ENCODE measurements at regions not wholly inside any gene's neighbourhood (a gene's known extent, or its start where the extent isn't known, plus 50 kb on each side); places are given as distances from the start of the nearest gene placed in this dataset.

- intact Hi-C loops (cut with DNase I), result loop anchor here (10.0 kb wide), 1 partner anchor 130 kb away; the partner anchor contains the start of gene CHSY1
- ATAC-seq (ENCODE audit: poor library complexity), result no peak
Measured at GRCh38 chr15:101124731-101125451, 127.0 kb downstream of the CHSY1 start.

GRCh38 chr15:101123222-101123910, 128.5 kb downstream of the CHSY1 start:
- ATAC-seq (ENCODE audit: poor library complexity), result no peak
- no peak for DNase-seq
- intact Hi-C loops (cut with DNase I), result loop anchor here (10.0 kb wide), 1 partner anchor 131 kb away; the partner anchor contains the start of gene CHSY1

More at GRCh38 chr15:101124731-101125451, 127.0 kb downstream of the CHSY1 start:
- no peak for DNase-seq

GRCh38 chr15:101122806-101123205, 129.0 kb downstream of the CHSY1 start:
- no peak for ATAC-seq (ENCODE audit: poor library complexity)
- no peak for DNase-seq
- intact Hi-C loops (cut with DNase I), result loop anchor here (10.0 kb wide), 1 partner anchor 132 kb away; the partner anchor contains the start of gene CHSY1

GRCh38 chr15:101122266-101122665, 129.6 kb downstream of the CHSY1 start:
- ATAC-seq (ENCODE audit: poor library complexity), result no peak
- intact Hi-C loops (cut with DNase I), result loop anchor here (10.0 kb wide), 1 partner anchor 133 kb away; the partner anchor contains the start of gene CHSY1
- DNase-seq, result no peak

GRCh38 chr15:101121511-101122090, 130.2 kb downstream of the CHSY1 start:
- intact Hi-C loops (cut with DNase I), result loop anchor here (10.0 kb wide), 1 partner anchor 133 kb away; the partner anchor contains the start of gene CHSY1
- peak; percentile 92 for ATAC-seq (ENCODE audit: poor library complexity)
- DNase-seq, result peak; percentile 89

GRCh38 chr15:101120987-101121386, 130.9 kb downstream of the CHSY1 start:
- peak; percentile 16 for ATAC-seq (ENCODE audit: poor library complexity)
- intact Hi-C loops (cut with DNase I), result loop anchor here (10.0 kb wide), 1 partner anchor 134 kb away; the partner anchor contains the start of gene CHSY1

GRCh38 chr15:101120473-101120872, 131.4 kb downstream of the CHSY1 start:
- intact Hi-C loops (cut with DNase I), result loop anchor here (10.0 kb wide), 1 partner anchor 134 kb away; the partner anchor contains the start of gene CHSY1
- ATAC-seq (ENCODE audit: poor library complexity), result no peak
- DNase-seq, result no peak

More at GRCh38 chr15:101120987-101121386, 130.9 kb downstream of the CHSY1 start:
- DNase-seq, result no peak

All from Right ventricle myocardium superior (tissue), 1 donor.